ENCODE measurements at regions not wholly inside any gene's neighbourhood (a gene's known extent, or its start where the extent isn't known, plus 50 kb on each side); places are given as distances from the start of the nearest gene placed in this dataset.

DNA sequence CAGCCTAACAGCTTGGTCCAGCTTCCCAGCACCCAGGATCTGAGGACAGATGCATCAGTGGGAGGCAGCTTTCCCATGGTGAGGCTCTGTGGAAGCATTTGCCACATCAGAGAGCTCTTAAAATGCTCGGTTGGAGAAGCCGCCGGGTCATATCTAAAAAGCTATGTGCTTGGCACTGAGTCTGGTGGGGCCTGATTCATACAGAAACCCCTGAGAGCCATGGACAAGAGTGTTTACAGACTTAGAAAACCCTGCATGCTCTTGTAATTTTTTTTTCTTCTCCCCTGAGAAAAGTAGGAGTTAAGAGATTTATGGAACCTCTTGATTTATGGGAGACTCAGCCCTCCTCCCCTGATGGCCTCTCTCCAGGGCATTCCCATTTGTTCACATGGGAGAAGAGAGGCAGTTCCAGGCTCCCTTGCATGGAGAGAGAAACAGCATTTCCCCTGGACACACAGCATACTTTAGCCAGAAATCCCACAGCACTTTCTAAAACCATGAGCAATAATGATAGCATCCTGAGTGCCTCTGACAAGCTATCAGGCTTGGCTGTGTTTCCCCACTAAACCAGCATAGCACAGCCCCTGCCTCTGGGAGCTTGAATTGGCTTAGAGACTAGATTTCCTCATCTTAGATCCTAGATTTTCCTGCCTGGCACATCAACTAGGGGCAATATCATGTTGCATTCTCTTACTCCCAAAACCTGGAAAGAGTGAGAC, 322.1 kb upstream of the AUTS2 start:
- Histone ChIP-seq H3K27ac (no peak overlapping the region), H3K27me3 (no peaks in the 10 kb centered on the region), H3K4me1 (no peaks in the 10 kb centered on the region), H3K36me3 (no peaks in the 10 kb centered on the region), H3K4me3 (no peak overlapping the region), H3K9me3 (peaks cover 0 to 9% (median 0%) of the 10 kb centered on the region in 12 donors)
- no peak for TF ChIP-seq POLR2A (IDR thresholded peaks at IDR 0.05)
- TF ChIP-seq, protein P1, sequence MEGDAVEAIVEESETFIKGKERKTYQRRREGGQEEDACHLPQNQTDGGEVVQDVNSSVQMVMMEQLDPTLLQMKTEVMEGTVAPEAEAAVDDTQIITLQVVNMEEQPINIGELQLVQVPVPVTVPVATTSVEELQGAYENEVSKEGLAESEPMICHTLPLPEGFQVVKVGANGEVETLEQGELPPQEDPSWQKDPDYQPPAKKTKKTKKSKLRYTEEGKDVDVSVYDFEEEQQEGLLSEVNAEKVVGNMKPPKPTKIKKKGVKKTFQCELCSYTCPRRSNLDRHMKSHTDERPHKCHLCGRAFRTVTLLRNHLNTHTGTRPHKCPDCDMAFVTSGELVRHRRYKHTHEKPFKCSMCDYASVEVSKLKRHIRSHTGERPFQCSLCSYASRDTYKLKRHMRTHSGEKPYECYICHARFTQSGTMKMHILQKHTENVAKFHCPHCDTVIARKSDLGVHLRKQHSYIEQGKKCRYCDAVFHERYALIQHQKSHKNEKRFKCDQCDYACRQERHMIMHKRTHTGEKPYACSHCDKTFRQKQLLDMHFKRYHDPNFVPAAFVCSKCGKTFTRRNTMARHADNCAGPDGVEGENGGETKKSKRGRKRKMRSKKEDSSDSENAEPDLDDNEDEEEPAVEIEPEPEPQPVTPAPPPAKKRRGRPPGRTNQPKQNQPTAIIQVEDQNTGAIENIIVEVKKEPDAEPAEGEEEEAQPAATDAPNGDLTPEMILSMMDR (IDR thresholded peaks at IDR 0.05) = no peak
- no peak for DNase-seq
- ATAC-seq = no peak
- WGBS, 4 donors = 34 to 50% (median 48%) methylated on average over 3 of the region's 3 CpGs
- intact Hi-C loops (cut with DNase I) = no loop called here

DNA sequence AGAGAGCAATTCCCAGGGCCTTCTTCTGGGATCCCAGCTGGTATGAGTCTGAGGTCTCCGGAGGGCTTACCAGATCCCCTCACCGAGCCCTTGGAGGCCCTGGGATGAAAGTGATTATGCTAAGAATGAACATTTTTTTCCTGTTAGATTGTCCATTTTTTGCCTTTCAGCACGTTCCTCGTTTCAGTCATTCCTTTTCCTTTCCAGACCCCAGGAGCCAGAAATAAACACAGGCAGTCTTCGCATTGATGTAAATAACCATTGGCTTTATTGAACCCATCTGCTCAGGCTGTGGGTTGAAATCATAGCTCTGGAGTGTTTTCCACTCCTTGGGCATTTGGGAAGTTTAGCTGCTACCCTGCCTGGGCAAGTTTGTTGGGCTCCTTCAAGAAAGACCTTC, 320.9 kb upstream of the AUTS2 start:
- Histone ChIP-seq H3K4me3 (no peak overlapping the region), H3K27ac (no peak overlapping the region), H3K9me3 (peaks cover 0 to 13% (median 0%) of the 10 kb centered on the region in 12 donors), H3K27me3 (no peaks in the 10 kb centered on the region), H3K4me1 (no peaks in the 10 kb centered on the region), H3K36me3 (no peaks in the 10 kb centered on the region)
- TF ChIP-seq POLR2A (IDR thresholded peaks at IDR 0.05) = no peak
- TF ChIP-seq, protein P1 (IDR thresholded peaks at IDR 0.05) = no peak
- 66 to 77% (median 73%) methylated on average over 5 of the region's 5 CpGs for WGBS, 4 donors
- DNase-seq = no peak
- intact Hi-C loops (cut with DNase I) = no loop called here
- no peak for ATAC-seq

DNA sequence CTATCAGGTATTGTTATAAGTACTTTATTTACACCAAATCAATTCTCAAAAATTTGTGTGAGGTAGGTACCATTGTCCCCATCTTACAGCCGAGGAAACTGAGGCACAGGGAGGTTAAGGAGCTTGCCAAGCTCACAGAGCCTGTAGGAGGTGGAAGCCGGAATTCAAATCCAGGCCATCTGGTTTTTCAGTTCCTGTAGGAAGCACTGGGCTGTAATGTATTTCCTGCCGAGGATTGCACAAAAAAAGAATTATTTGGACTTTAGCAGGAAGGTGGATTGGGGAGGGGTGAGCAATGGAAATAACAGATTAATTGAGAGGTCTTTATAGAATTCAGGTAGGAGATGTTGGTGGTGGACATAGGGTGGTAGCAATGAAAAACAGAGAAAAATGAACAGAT, 315.3 kb upstream of the AUTS2 start:
- TF ChIP-seq, protein P1 (IDR thresholded peaks at IDR 0.05) = no peak
- TF ChIP-seq POLR2A (IDR thresholded peaks at IDR 0.05) = no peak
- H3K9me3 ChIP-seq = peaks cover 0 to 9% (median 0%) of the 10 kb centered on the region in 12 donors
- H3K36me3 ChIP-seq = no peaks in the 10 kb centered on the region
- 28 to 54% (median 40%) methylated on average over 3 of the region's 3 CpGs for WGBS, 4 donors
- peaks cover 0 to 15% (median 4%) of the 10 kb centered on the region in 12 donors for H3K4me1 ChIP-seq
- intact Hi-C loops (cut with DNase I) = no loop called here
- peak overlapping the region in 2 of 12 donors; percentile 15 to 41 for H3K27ac ChIP-seq
- DNase-seq (no peak), ATAC-seq (peak in 1 of 4 donors; percentile 50)
- H3K4me3 ChIP-seq = no peak overlapping the region
- no peaks in the 10 kb centered on the region for H3K27me3 ChIP-seq

DNA sequence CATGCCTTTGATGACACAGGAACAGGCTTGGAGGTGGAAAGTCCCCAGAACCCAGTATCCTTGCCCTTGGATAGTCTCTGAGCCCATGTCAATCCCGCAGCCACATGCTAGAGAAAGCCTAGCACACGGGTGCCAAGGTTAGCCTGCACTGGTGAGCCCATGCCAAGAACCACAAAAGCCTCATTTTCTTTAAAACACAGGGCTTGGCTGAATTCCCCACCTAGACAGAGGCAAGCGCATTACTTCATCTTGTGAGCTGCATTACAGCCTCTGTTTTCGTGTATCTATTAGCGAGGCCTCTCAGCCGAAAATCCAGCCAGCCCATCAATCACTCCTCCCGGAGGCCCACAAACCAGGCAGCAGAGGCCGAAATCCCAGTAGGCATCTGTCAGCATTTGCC, 314.9 kb upstream of the AUTS2 start:
- TF ChIP-seq, protein P1 (IDR thresholded peaks at IDR 0.05) = no peak
- no peak for TF ChIP-seq POLR2A (IDR thresholded peaks at IDR 0.05)
- intact Hi-C loops (cut with DNase I) = no loop called here
- Histone ChIP-seq H3K27me3 (no peaks in the 10 kb centered on the region), H3K4me1 (peaks cover 0 to 15% (median 4%) of the 10 kb centered on the region in 12 donors), H3K9me3 (peaks cover 0 to 9% (median 0%) of the 10 kb centered on the region in 12 donors), H3K36me3 (no peaks in the 10 kb centered on the region), H3K4me3 (no peak overlapping the region), H3K27ac (peak overlapping the region in 3 of 12 donors; percentile 0 to 41 (median 15))
- peak in 3 of 4 donors; percentile 34 to 75 (median 48) for ATAC-seq
- DNase-seq = peak in 3 of 5 donors; percentile 12 to 61 (median 25)
- 38 to 66% (median 58%) methylated on average over 8 of the region's 8 CpGs for WGBS, 4 donors
